ENCODE measurements at regions not wholly inside any gene's neighbourhood (a gene's known extent, or its start where the extent isn't known, plus 50 kb on each side); places are given as distances from the start of the nearest gene placed in this dataset.

- TF ChIP-seq, protein P1, sequence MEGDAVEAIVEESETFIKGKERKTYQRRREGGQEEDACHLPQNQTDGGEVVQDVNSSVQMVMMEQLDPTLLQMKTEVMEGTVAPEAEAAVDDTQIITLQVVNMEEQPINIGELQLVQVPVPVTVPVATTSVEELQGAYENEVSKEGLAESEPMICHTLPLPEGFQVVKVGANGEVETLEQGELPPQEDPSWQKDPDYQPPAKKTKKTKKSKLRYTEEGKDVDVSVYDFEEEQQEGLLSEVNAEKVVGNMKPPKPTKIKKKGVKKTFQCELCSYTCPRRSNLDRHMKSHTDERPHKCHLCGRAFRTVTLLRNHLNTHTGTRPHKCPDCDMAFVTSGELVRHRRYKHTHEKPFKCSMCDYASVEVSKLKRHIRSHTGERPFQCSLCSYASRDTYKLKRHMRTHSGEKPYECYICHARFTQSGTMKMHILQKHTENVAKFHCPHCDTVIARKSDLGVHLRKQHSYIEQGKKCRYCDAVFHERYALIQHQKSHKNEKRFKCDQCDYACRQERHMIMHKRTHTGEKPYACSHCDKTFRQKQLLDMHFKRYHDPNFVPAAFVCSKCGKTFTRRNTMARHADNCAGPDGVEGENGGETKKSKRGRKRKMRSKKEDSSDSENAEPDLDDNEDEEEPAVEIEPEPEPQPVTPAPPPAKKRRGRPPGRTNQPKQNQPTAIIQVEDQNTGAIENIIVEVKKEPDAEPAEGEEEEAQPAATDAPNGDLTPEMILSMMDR (IDR thresholded peaks at IDR 0.05), result no peak
- no peak for TF ChIP-seq POLR2A (IDR thresholded peaks at IDR 0.05)
Measured at GRCh38 chr3:20669675-20670074, 483.7 kb upstream of the SGO1 start.
